Left kidney (tissue), 1 donor: ENCODE measurements at regions not wholly inside any gene's neighbourhood (a gene's known extent, or its start where the extent isn't known, plus 50 kb on each side); places are given as distances from the start of the nearest gene placed in this dataset.

Source experiments
- DNase-seq: peaks from one replicate; pipeline ENCODE4 v3.0.0-alpha.2; 2013

- no peak for DNase-seq
Measured at GRCh38 chr4:13180701-13181100, 303.4 kb downstream of the RAB28 start.

- DNase-seq = no peak
Measured at GRCh38 chr4:13178621-13179020, 305.5 kb downstream of the RAB28 start.

- DNase-seq = no peak
Measured at GRCh38 chr4:13176741-13177142, 307.4 kb downstream of the RAB28 start.

- no peak for DNase-seq
Measured at GRCh38 chr4:13174926-13175325, 309.2 kb downstream of the RAB28 start.

- DNase-seq = no peak
Measured at GRCh38 chr4:13174001-13174400, 310.1 kb downstream of the RAB28 start.

GRCh38 chr4:13171292-13172057 lies 312.7 kb downstream of the RAB28 start:
- DNase-seq = no peak

- no peak for DNase-seq
Measured at GRCh38 chr4:13169731-13170525, 314.2 kb downstream of the RAB28 start.

GRCh38 chr4:13168326-13168725 lies 315.8 kb downstream of the RAB28 start:
- DNase-seq = no peak

- no peak for DNase-seq
Measured at GRCh38 chr4:13166214-13166613, 317.9 kb downstream of the RAB28 start.

- no peak for DNase-seq
Measured at GRCh38 chr4:13164783-13165331, 319.3 kb downstream of the RAB28 start.

GRCh38 chr4:13162886-13163285 lies 321.3 kb downstream of the RAB28 start:
- DNase-seq = no peak

GRCh38 chr4:13160920-13161319 lies 323.2 kb downstream of the RAB28 start:
- no peak for DNase-seq

GRCh38 chr4:13159041-13159620 lies 325.0 kb downstream of the RAB28 start:
- DNase-seq = no peak

- DNase-seq = no peak
Measured at GRCh38 chr4:13151194-13151593, 332.9 kb downstream of the RAB28 start.

- no peak for DNase-seq
Measured at GRCh38 chr4:13143222-13144070, 340.7 kb downstream of the RAB28 start.

GRCh38 chr4:13142726-13143125 lies 341.4 kb downstream of the RAB28 start:
- DNase-seq = no peak

GRCh38 chr4:13142191-13142590 lies 341.9 kb downstream of the RAB28 start:
- no peak for DNase-seq

- DNase-seq = no peak
Measured at GRCh38 chr4:13137390-13137789, 346.8 kb downstream of the RAB28 start.

GRCh38 chr4:13133700-13134099 lies 350.4 kb downstream of the RAB28 start:
- no peak for DNase-seq

GRCh38 chr4:13130848-13131247 lies 353.3 kb downstream of the RAB28 start:
- DNase-seq = no peak

- no peak for DNase-seq
Measured at GRCh38 chr4:13129095-13129494, 355.0 kb downstream of the RAB28 start.
